Activated naive CD4-positive, alpha-beta T cell treated with anti-CD3 and anti-CD28 coated beads for 36 hours (primary cell): ENCODE measurements at regions not wholly inside any gene's neighbourhood (a gene's known extent, or its start where the extent isn't known, plus 50 kb on each side); places are given as distances from the start of the nearest gene placed in this dataset.
"Not testable (repeated sequence)": the region's sequence is repeated elsewhere in the genome, so short reads cannot be mapped to it uniquely, and the experiment has no call there.

Experiments used
- CTCF ChIA-PET: fragments of 350-600 bp; sonication (Branson Sonifier 250); formaldehyde crosslinking; loops from one replicate; lab custom pipeline; 2021; ENCODE audit warnings: antibody characterized with exemption; lab: Charles Lee
- DNase-seq: peaks from one replicate; pipeline ENCODE4 v3.0.0-alpha.2; 2020
- H3K27ac Mint-ChIP-seq: one replicate; pipeline ENCODE4 v1.8.0; 2021; ENCODE audit warnings: mild to moderate bottlenecking, mixed read lengths
- H3K27me3 Mint-ChIP-seq: one replicate; pipeline ENCODE4 v1.8.0; 2021; ENCODE audit warnings: low read depth, mixed read lengths
- H3K36me3 Mint-ChIP-seq: one replicate; pipeline ENCODE4 v1.8.0; 2021; ENCODE audit warnings: low read depth, mixed read lengths
- H3K4me1 Mint-ChIP-seq: one replicate; pipeline ENCODE4 v1.8.0; 2021; ENCODE audit warnings: low read depth, mixed read lengths
- H3K4me3 Mint-ChIP-seq: one replicate; pipeline ENCODE4 v1.8.0; 2021; ENCODE audit warnings: mild to moderate bottlenecking, moderate library complexity, mixed read lengths
- H3K9me3 Mint-ChIP-seq: one replicate; pipeline ENCODE4 v1.8.0; 2021; ENCODE audit warnings: mixed read lengths
- intact Hi-C: fragments of 100-400 bp; cut with micrococcal nuclease; formaldehyde crosslinking; loops from one replicate; pipeline ENCODE4 v1.15.1; 2023

DNA sequence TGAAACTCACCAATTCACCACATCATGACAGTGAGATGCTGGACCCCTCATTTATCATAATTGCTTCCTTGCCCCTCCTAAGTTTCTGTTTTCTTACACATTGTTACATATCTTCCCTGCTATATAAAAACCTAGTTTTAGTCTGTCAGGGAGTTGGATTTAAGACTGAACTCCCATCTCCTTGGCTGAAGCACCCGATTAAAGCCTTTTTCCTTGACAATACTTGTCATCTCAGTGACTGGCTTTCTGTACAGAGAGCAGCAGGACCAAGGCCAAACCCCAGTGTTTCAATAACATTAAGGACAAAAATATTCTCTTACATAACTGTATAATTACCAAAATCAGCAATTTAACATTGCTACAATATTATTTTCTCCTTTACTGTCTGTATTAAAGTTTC, 928.4 kb downstream of the TMTC2 start:
- H3K4me3 Mint-ChIP-seq: no peak overlapping the region
- no peaks in the 10 kb centered on the region for H3K27me3 Mint-ChIP-seq
- H3K4me1 Mint-ChIP-seq: no peaks in the 10 kb centered on the region
- DNase-seq: no peak
- no peaks in the 10 kb centered on the region for H3K36me3 Mint-ChIP-seq
- intact Hi-C loops: no loop called here
- CTCF ChIA-PET: no interaction called here
- no peak overlapping the region for H3K27ac Mint-ChIP-seq
- peaks cover 3% of the 10 kb centered on the region for H3K9me3 Mint-ChIP-seq

DNA sequence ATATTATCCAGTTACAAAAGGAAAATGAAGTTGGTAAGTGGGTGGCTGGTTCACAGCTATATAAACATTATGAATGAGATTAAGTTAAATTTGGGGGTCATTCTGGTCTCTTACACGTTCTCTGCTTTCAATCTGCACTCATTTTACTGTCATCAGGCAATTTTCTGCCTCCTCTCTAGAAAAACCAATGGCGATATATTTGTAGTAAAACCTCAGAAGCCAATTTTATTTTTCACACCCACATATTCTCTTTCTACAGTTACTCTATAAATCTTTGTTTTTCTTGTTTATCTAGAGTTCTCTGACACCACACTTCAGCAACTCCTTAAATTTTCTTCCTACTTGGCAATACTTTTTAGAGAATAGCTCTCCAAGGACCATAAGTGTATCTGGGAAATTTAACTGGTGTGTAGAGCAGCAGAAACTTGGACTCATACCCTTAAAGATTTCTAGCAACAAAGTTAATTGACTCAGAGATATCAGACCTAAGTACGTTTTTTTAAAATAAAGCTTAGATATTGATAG, 926.9 kb downstream of the TMTC2 start:
- no peaks in the 10 kb centered on the region for H3K27me3 Mint-ChIP-seq
- H3K27ac Mint-ChIP-seq: no peak overlapping the region
- DNase-seq: no peak
- no peak overlapping the region for H3K4me3 Mint-ChIP-seq
- no peaks in the 10 kb centered on the region for H3K36me3 Mint-ChIP-seq
- CTCF ChIA-PET: no interaction called here
- intact Hi-C loops: no loop called here
- H3K4me1 Mint-ChIP-seq: no peaks in the 10 kb centered on the region
- peaks cover 3% of the 10 kb centered on the region for H3K9me3 Mint-ChIP-seq

DNA sequence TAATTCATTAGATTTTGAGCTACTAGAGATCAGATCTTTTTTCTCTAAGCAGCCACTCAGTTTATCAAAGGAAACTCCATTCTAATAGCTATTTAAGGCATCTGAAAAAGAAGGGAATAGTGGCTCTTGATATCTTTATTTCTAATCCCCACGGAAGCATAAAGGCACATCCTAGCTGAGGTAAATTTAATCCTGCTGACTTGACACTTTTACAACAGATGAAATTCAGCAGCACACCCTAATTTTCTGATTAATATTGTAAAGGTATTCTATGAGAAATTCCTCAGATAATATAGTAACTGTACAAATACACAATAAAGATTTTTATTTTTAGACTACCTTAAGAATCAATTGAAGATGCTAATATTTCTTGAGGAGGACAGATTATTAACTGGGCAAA, 916.4 kb downstream of the TMTC2 start:
- intact Hi-C loops: no loop called here
- H3K9me3 Mint-ChIP-seq: peaks cover 20% of the 10 kb centered on the region
- H3K27me3 Mint-ChIP-seq: no peaks in the 10 kb centered on the region
- CTCF ChIA-PET: no interaction called here
- H3K4me1 Mint-ChIP-seq: no peaks in the 10 kb centered on the region
- H3K36me3 Mint-ChIP-seq: no peaks in the 10 kb centered on the region
- H3K27ac Mint-ChIP-seq: no peak overlapping the region
- no peak for DNase-seq
- H3K4me3 Mint-ChIP-seq: no peak overlapping the region

DNA sequence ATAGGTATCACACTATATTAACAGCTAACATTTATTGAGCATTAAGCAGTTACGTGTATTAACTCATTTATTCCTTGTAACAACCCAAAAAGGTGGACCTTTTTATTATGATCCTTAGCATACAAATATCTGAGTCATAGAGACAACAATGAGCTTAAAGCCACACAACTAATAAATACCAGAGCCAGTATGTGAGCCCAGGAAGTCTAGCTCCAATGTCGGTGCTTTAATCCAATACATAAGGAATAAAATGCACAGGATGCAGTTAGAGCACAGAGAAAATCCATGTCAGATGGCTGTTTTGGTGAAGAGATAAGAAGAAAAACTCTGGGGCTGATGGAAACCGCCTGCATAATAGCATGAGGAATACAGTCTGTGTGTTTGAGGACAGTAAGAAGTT, 888.6 kb downstream of the TMTC2 start:
- no peak for DNase-seq
- no peaks in the 10 kb centered on the region for H3K27me3 Mint-ChIP-seq
- intact Hi-C loops: no loop called here

DNA sequence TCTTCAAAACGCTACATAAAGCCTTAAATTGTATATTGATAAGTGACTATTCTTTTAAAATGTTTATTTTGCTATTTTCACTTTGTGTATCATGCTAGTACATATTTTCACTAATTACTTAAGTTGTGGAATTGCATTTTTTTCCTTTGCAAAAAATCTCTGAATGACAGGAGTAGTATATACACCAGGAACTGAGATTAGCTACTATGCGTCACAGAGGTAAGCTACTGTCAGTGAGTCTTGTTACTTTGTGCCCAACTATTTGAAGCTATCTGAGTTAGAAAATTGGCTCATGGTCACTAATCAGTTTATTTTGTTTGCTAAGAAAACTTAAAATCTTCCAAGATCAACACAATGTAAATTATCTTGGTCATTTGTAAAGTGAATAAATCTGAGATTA, 887.4 kb downstream of the TMTC2 start:
- H3K27me3 Mint-ChIP-seq: no peaks in the 10 kb centered on the region
- H3K27ac Mint-ChIP-seq: no peak overlapping the region
- DNase-seq: no peak
- intact Hi-C loops: no loop called here
- H3K4me3 Mint-ChIP-seq: no peak overlapping the region
- H3K36me3 Mint-ChIP-seq: no peaks in the 10 kb centered on the region
- CTCF ChIA-PET: no interaction called here
- no peaks in the 10 kb centered on the region for H3K4me1 Mint-ChIP-seq
- H3K9me3 Mint-ChIP-seq: peaks cover 4% of the 10 kb centered on the region

More for the DNA sequence above, 888.6 kb downstream of the TMTC2 start:
- H3K4me3 Mint-ChIP-seq: no peak overlapping the region
- peaks cover under 1% of the 10 kb centered on the region for H3K9me3 Mint-ChIP-seq
- no peak overlapping the region for H3K27ac Mint-ChIP-seq
- no peaks in the 10 kb centered on the region for H3K4me1 Mint-ChIP-seq
- no peaks in the 10 kb centered on the region for H3K36me3 Mint-ChIP-seq
- CTCF ChIA-PET: no interaction called here

DNA sequence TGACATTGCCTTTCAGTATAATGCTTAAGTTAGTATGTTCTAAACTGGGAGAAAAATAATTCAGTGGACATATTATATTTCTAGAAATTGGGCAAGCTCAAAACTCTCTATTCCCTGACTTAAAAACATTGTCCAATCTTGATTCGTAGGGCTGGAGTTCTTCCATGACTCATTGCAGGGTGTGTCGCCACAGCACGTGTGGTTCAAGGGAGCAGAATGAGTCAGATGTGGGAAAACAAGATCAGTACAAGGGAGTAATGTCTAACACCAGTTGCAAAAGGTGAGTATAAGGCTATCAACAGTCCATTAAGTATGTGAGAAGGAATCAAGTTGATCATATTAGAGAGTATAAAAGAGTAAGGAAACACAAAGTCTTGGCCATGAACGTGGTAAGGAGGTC, 887.0 kb downstream of the TMTC2 start:
- Mint-ChIP-seq H3K4me3 (no peak overlapping the region), H3K27me3 (no peaks in the 10 kb centered on the region), H3K27ac (no peak overlapping the region), H3K4me1 (no peaks in the 10 kb centered on the region), H3K36me3 (no peaks in the 10 kb centered on the region), H3K9me3 (peaks cover 4% of the 10 kb centered on the region)
- intact Hi-C loops: no loop called here
- no peak for DNase-seq
- CTCF ChIA-PET: no interaction called here

DNA sequence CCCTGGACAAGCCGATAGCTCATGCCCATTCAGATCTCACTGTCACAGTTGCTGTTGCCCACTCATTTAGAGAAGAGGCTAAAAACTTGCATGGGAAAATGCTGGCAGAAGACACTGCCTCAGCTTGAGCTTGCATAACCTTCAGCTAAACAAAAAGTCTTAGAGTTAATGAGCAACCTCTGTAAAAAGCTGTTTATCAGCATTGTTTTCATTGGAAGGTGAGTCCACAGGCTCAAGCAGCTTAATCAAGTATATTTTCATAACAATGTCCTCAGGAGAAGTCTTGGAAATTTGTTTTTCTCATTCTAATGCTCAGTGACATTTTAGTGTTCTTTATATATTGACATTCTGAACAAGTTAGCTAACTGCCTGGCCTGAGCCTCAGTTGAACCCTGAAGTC, 872.9 kb downstream of the TMTC2 start:
- Mint-ChIP-seq H3K36me3 (no peaks in the 10 kb centered on the region), H3K27me3 (no peaks in the 10 kb centered on the region), H3K9me3 (no peaks in the 10 kb centered on the region), H3K27ac (no peak overlapping the region), H3K4me3 (no peak overlapping the region), H3K4me1 (no peaks in the 10 kb centered on the region)
- no peak for DNase-seq
- intact Hi-C loops: no loop called here
- CTCF ChIA-PET: no interaction called here

DNA sequence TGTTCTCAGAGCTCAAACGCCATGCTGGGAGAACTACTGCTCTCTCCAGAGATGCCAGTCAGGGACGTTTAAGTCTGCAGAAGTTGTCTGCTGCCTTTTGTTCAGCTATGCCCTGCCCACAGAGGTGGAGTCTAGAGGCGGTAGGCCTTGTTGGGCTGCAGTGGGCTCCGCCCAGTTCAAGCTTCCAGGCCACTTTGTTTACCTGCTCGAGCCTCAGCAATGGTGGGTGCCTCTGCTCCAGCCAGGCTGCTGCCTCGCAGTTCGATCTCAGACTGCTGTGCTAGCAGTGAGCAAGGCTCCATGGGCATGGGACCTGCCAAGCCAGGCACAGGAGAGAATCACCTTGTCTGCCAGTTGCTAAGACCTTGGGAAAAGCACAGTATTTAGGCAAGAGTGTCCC, 869.3 kb downstream of the TMTC2 start:
- H3K27me3 Mint-ChIP-seq, DNase-seq, H3K36me3 Mint-ChIP-seq, H3K27ac Mint-ChIP-seq, H3K4me1 Mint-ChIP-seq, H3K9me3 Mint-ChIP-seq, CTCF ChIA-PET, H3K4me3 Mint-ChIP-seq, intact Hi-C loops: not testable (repeated sequence)

DNA sequence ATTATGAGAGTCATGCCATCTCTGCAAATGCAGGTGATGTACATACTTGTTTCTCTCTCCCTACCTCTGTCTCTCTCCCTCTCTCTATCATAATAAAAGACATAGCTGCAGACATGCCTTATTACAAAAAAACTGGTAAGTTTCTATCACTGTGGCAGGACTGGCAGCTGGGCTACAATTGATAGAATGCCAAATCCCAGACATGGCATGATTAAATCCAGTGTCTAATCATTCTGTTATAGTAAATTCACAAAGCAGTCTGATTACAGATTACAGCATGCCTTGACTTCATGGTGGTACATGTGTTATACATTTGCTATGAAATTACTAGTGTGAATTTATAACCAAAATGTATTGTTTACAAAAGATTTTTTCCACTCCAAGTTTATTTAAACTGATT, 854.7 kb downstream of the TMTC2 start:
- H3K4me3 Mint-ChIP-seq: no peak overlapping the region
- H3K4me1 Mint-ChIP-seq: no peaks in the 10 kb centered on the region
- CTCF ChIA-PET: no interaction called here
- H3K9me3 Mint-ChIP-seq: peaks cover 2% of the 10 kb centered on the region
- H3K27ac Mint-ChIP-seq: no peak overlapping the region
- no peak for DNase-seq
- H3K36me3 Mint-ChIP-seq: no peaks in the 10 kb centered on the region
- intact Hi-C loops: no loop called here
- no peaks in the 10 kb centered on the region for H3K27me3 Mint-ChIP-seq

DNA sequence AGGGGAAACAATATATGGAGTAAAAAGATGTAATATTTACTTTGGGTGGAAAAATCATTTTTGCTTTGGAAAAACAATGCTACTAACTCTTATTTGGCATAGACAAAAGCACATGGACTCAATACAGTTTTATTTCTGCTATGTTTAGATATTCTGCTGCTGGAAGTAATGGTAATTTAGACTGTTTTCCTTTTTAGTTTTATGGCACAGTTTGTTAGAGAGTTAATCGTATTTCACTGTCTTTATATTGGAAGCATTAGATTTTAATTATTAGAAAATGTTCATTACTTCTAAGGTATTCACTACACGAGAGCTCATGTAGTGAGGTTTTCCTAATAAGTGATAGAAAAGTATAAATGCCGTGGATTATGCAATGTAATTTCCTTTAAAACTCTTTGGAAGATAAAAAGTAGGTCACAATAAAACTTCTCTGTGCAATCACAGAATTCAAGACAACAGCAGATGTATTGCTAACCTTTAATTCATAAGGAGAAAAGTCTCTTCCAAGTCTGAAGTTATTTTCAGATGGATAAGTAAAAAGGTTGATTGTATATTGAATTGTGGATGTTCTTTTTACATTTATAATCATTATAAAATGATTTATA, 851.8 kb downstream of the TMTC2 start:
- no peaks in the 10 kb centered on the region for H3K9me3 Mint-ChIP-seq

DNA sequence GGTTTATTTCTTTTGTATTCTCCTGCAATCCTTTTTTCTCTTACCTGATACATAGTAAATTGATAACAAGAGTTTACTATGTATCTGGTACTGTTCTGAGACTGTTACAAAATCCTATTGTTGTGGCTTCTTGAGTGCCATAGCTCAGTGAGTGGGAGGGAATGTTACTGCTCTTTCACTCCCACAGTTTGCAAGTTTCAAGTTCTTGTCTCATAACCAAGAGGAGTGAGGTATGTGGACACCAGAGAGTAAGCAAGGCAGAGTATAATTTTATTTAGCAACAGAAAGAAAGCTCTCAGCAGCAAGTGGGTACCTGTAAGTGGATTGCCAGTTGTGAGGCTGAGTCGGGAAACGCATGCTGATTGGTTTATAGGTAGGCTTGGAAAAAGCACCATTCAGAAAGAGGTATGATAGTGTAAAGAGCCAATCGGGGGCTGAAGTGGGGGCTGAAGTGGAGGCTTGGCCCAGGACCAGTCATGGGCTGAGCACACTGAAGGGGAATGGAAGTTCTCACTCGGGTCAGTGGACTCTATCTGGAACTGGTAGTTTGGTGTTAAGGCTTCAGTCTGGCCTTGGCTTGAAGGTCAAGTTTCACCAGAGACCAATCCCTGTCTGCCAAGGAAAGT, 850.8 kb downstream of the TMTC2 start:
- Mint-ChIP-seq H3K36me3 (no peaks in the 10 kb centered on the region), H3K27me3 (no peaks in the 10 kb centered on the region), H3K4me1 (no peaks in the 10 kb centered on the region), H3K27ac (no peak overlapping the region), H3K9me3 (no peaks in the 10 kb centered on the region), H3K4me3 (no peak overlapping the region)
- CTCF ChIA-PET: no interaction called here
- intact Hi-C loops: no loop called here
- DNase-seq: no peak

More for the DNA sequence above, 851.8 kb downstream of the TMTC2 start:
- Mint-ChIP-seq H3K27ac (no peak overlapping the region), H3K4me1 (no peaks in the 10 kb centered on the region), H3K4me3 (no peak overlapping the region), H3K27me3 (no peaks in the 10 kb centered on the region), H3K36me3 (no peaks in the 10 kb centered on the region)
- CTCF ChIA-PET: no interaction called here
- intact Hi-C loops: no loop called here
- no peak for DNase-seq

DNA sequence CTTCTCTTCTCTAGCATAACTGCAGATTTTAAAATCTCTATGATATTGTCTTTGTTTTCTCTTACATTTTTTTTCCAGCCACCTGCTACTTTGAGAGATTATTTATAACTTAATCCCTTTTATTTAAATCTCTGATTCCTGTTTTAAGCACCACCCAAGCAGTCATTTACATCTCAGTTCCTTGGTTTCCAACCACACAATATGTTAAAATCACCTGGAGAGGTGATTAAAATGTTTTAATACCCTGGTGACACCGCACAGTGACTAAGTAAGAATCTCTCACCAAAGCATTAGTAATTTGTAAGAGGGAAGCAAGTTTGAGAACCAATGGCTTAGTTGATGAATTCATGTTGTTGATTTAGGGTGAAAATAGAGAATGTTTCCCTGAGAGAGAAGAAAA, 849.8 kb downstream of the TMTC2 start:
- H3K9me3 Mint-ChIP-seq: no peaks in the 10 kb centered on the region
- H3K4me1 Mint-ChIP-seq: no peaks in the 10 kb centered on the region
- CTCF ChIA-PET: no interaction called here
- no peak for DNase-seq
- no peak overlapping the region for H3K27ac Mint-ChIP-seq
- no peak overlapping the region for H3K4me3 Mint-ChIP-seq
- H3K36me3 Mint-ChIP-seq: no peaks in the 10 kb centered on the region
- H3K27me3 Mint-ChIP-seq: no peaks in the 10 kb centered on the region
- intact Hi-C loops: no loop called here

DNA sequence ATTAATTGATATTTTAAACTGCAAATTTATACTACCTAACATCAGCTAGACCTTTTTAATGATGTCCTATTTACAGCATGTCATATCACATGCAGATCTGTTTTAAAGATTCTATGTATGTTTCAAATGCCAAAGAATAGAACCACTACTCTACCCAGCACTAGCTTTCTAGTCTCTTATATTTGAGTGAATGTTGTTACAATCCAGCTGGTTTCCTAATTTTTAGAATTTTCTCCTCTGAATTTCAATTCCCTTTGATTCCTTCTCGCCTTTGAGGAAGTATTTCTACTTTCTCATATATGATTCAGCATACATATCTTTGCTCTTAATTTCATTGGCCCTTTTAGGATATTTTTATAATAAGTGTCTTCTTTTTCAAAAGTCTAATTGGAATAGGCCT, 841.9 kb downstream of the TMTC2 start:
- Mint-ChIP-seq H3K27ac (no peak overlapping the region), H3K4me1 (no peaks in the 10 kb centered on the region), H3K27me3 (no peaks in the 10 kb centered on the region), H3K4me3 (no peak overlapping the region), H3K36me3 (no peaks in the 10 kb centered on the region), H3K9me3 (peaks cover 5% of the 10 kb centered on the region)
- CTCF ChIA-PET: no interaction called here
- DNase-seq: no peak
- intact Hi-C loops: no loop called here
